OCI-LY1 (cell line): ENCODE measurements at regions not wholly inside any gene's neighbourhood (a gene's known extent, or its start where the extent isn't known, plus 50 kb on each side); places are given as distances from the start of the nearest gene placed in this dataset.

Experiments used
- H2AFZ ChIP-seq: fragments of 200-600 bp; sonication (generic), shearing (Covaris generic); 2 replicates; pipeline ENCODE4 v1.6.0; 2014; ENCODE audit warnings: antibody characterized with exemption, mild to moderate bottlenecking, low read length
- H3F3A ChIP-seq: fragments of 200-600 bp; sonication (generic), shearing (Covaris generic); 2 replicates; pipeline ENCODE4 v1.6.0; 2014; ENCODE audit warnings: mild to moderate bottlenecking, antibody characterized with exemption, low read length, moderate library complexity; ENCODE audit not compliant: insufficient read depth
- H3K27ac ChIP-seq: fragments of 200-600 bp; sonication (generic); 2 replicates; pipeline ENCODE4 v1.5.1; 2014; ENCODE audit warnings: low read length, mixed run types, mild to moderate bottlenecking, low read depth; ENCODE audit not compliant: poor library complexity, severe bottlenecking
- H3K27me3 ChIP-seq: fragments of 200-600 bp; sonication (generic); 2 replicates; pipeline ENCODE4 v1.6.0; 2014; ENCODE audit warnings: antibody characterized with exemption, mild to moderate bottlenecking, low read length, moderate library complexity; ENCODE audit not compliant: insufficient read depth
- H3K36me3 ChIP-seq: fragments of 200-600 bp; sonication (generic); 2 replicates; pipeline ENCODE4 v1.6.1; 2014; ENCODE audit warnings: mild to moderate bottlenecking, antibody characterized with exemption, low read length, moderate library complexity, mixed read lengths; ENCODE audit not compliant: insufficient read depth
- H3K4me1 ChIP-seq: fragments of 200-600 bp; sonication (generic); 2 replicates; pipeline ENCODE4 v1.5.1; 2014; ENCODE audit warnings: mild to moderate bottlenecking, low read length, moderate library complexity; ENCODE audit not compliant: insufficient read depth, severe bottlenecking
- H3K4me2 ChIP-seq: fragments of 200-600 bp; sonication (generic), shearing (Covaris generic); 2 replicates; pipeline ENCODE4 v1.6.1; 2014; ENCODE audit warnings: low read length
- H3K4me3 ChIP-seq: fragments of 200-600 bp; sonication (generic); 2 replicates; pipeline ENCODE4 v1.5.1; 2014; ENCODE audit warnings: low read length, low read depth, mild to moderate bottlenecking, mixed read lengths; ENCODE audit not compliant: poor library complexity, severe bottlenecking
- H3K79me2 ChIP-seq: fragments of 200-600 bp; shearing (Covaris generic); 2 replicates; pipeline ENCODE4 v1.6.1; 2016; ENCODE audit warnings: mixed run types, low read length, mixed read lengths; ENCODE audit not compliant: insufficient read depth
- H3K9ac ChIP-seq: fragments of 200-600 bp; sonication (generic), shearing (Covaris generic); 2 replicates; pipeline ENCODE4 v1.6.1; 2014; ENCODE audit warnings: mild to moderate bottlenecking, low read length, mixed read lengths
- H3K9me2 ChIP-seq: fragments of 200-600 bp; sonication (generic), shearing (Covaris generic); 2 replicates; pipeline ENCODE4 v1.6.1; 2014; ENCODE audit warnings: low read depth, mild to moderate bottlenecking, low read length, mixed read lengths
- H3K9me3 ChIP-seq: fragments of 200-600 bp; shearing (Covaris generic); 2 replicates; pipeline ENCODE4 v1.6.1; 2014; ENCODE audit warnings: low read length, mixed read lengths
- H4K20me1 ChIP-seq: fragments of 200-600 bp; sonication (generic), shearing (Covaris generic); 2 replicates; pipeline ENCODE4 v1.6.0; 2016; ENCODE audit warnings: mild to moderate bottlenecking, low read length; ENCODE audit not compliant: insufficient read depth
- EZH2 ChIP-seq: fragments of 200-600 bp; sonication (generic), shearing (Covaris generic); IDR thresholded peaks from 2 replicates; pipeline ENCODE4 v1.8.0; 2017; ENCODE audit warnings: borderline replicate concordance, mixed run types, mild to moderate bottlenecking, antibody characterized with exemption, low read length, moderate library complexity, mixed read lengths
- TF ChIP-seq, protein P1 (sequence below): fragments of 200-600 bp; sonication (generic), shearing (Covaris generic); IDR thresholded peaks from 2 replicates; pipeline ENCODE4 v1.5.1; 2017; ENCODE audit warnings: mild to moderate bottlenecking, antibody characterized with exemption, low read length, moderate library complexity, mixed read lengths

DNA sequence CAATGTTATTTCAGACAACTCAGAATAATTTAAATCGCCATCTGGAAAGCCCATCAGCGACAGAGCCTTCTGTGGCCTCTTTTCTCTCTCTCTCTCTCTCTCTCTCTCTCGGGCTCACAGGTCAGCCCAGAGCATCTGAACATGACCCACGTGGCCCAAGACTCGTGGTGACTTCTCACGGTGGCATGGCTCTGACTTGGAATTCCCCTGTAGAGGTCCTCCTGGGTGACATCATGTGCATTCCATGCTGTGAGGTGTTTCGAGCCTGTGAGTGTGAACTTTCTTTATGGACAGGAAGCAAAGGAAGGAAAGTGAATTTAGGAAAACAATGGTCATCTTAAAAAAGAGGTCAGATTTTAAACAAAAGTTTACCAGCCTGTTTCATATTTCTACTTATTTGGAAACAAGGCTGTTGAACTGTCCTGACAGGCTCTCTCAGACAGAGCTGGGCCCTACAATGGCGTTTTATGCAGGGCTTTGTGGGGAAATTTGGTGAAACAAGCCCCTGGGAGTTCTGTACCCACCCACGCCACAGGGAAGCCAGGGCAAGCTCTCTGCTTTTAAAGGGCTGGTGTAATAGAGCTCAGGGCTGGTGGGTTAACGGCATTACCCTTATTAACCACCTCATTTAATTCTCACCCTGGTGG is 359.7 kb upstream of the ZNF32 start:
- Histone ChIP-seq H3K9me2 (no peaks in the 10 kb centered on the region), H3K9me3 (no peaks in the 10 kb centered on the region), H4K20me1 (no peaks in the 10 kb centered on the region), H3K4me2 (no peak overlapping the region), H3K27me3 (no peaks in the 10 kb centered on the region), H3K36me3 (no peaks in the 10 kb centered on the region), H3K27ac (no peak overlapping the region), H2AFZ (no peak overlapping the region), H3K79me2 (no peaks in the 10 kb centered on the region), H3F3A (no peaks in the 10 kb centered on the region), H3K4me1 (no peaks in the 10 kb centered on the region), H3K4me3 (no peak overlapping the region), H3K9ac (no peak overlapping the region)
- no peak for TF ChIP-seq EZH2
- TF ChIP-seq, protein P1, sequence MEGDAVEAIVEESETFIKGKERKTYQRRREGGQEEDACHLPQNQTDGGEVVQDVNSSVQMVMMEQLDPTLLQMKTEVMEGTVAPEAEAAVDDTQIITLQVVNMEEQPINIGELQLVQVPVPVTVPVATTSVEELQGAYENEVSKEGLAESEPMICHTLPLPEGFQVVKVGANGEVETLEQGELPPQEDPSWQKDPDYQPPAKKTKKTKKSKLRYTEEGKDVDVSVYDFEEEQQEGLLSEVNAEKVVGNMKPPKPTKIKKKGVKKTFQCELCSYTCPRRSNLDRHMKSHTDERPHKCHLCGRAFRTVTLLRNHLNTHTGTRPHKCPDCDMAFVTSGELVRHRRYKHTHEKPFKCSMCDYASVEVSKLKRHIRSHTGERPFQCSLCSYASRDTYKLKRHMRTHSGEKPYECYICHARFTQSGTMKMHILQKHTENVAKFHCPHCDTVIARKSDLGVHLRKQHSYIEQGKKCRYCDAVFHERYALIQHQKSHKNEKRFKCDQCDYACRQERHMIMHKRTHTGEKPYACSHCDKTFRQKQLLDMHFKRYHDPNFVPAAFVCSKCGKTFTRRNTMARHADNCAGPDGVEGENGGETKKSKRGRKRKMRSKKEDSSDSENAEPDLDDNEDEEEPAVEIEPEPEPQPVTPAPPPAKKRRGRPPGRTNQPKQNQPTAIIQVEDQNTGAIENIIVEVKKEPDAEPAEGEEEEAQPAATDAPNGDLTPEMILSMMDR = no peak

DNA sequence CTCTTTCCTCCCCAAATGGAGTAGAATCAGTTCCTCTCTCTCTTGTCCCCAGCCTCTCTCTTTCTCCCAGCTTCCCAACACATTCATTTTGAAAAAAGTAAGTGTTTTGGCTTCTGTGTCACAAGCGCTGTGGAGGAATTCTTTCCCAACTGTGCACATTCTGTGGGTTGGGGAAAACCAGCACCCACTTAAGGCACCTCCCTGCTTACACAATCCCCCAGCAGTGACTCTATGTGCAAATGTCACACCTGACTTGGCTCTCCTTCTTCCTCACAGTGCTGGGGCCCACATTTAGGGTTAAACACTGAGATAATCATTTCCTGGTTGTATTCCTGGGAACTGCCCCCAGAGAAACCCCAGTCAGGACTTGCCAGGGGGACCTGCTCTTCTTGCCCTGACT is 358.1 kb upstream of the ZNF32 start:
- Histone ChIP-seq H3K79me2 (no peaks in the 10 kb centered on the region), H3K27me3 (no peaks in the 10 kb centered on the region), H2AFZ (no peak overlapping the region), H3K9me2 (no peaks in the 10 kb centered on the region), H3K9ac (no peak overlapping the region), H3K27ac (no peak overlapping the region), H4K20me1 (no peaks in the 10 kb centered on the region), H3K4me1 (no peaks in the 10 kb centered on the region), H3K9me3 (no peaks in the 10 kb centered on the region), H3F3A (no peaks in the 10 kb centered on the region), H3K36me3 (no peaks in the 10 kb centered on the region), H3K4me3 (no peak overlapping the region), H3K4me2 (no peak overlapping the region)
- no peak for TF ChIP-seq EZH2
- TF ChIP-seq, protein P1 = no peak

DNA sequence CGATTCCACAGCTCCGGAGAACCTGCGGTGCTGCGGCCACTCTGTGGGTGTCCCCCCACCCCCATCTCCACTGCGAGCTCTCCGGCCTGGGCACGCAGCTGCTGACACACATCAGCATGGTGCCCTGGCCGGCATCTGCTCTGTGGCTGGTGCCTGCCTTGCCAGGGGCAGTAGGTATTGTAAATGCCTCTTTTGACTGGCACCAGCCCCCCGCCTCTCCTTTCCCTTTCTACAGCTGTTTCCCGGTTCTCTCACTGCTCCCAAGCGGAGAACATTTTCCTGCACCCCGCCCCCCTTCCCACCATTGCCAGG is 357.1 kb upstream of the ZNF32 start:
- Histone ChIP-seq H4K20me1 (no peaks in the 10 kb centered on the region), H3K9me2 (no peaks in the 10 kb centered on the region), H3K27ac (no peak overlapping the region), H3K4me1 (no peaks in the 10 kb centered on the region), H3F3A (no peaks in the 10 kb centered on the region), H3K4me3 (no peak overlapping the region), H3K9ac (no peak overlapping the region), H3K4me2 (no peak overlapping the region), H3K36me3 (no peaks in the 10 kb centered on the region), H3K79me2 (no peaks in the 10 kb centered on the region), H3K9me3 (no peaks in the 10 kb centered on the region), H3K27me3 (no peaks in the 10 kb centered on the region), H2AFZ (no peak overlapping the region)
- TF ChIP-seq, protein P1 = no peak
- TF ChIP-seq EZH2 = no peak
